ENCODE measurements at regions not wholly inside any gene's neighbourhood (a gene's known extent, or its start where the extent isn't known, plus 50 kb on each side); places are given as distances from the start of the nearest gene placed in this dataset.

GRCh38 chr6:168155193-168155592 lies 76.2 kb upstream of the FRMD1 start:
- no peak for DNase-seq

- DNase-seq = no peak
Observed at GRCh38 chr6:168154263-168154917, 75.4 kb upstream of the FRMD1 start.

- DNase-seq = no peak
Observed at GRCh38 chr6:168153553-168153952, 74.5 kb upstream of the FRMD1 start.

GRCh38 chr6:168152980-168153379 lies 74.0 kb upstream of the FRMD1 start:
- DNase-seq = no peak

GRCh38 chr6:168152306-168152963 lies 73.4 kb upstream of the FRMD1 start:
- no peak for DNase-seq

- DNase-seq = no peak
Observed at GRCh38 chr6:168150551-168151320, 71.7 kb upstream of the FRMD1 start.

- DNase-seq = no peak
Observed at GRCh38 chr6:168149015-168149414, 70.0 kb upstream of the FRMD1 start.

GRCh38 chr6:168148231-168148849 lies 69.3 kb upstream of the FRMD1 start:
- DNase-seq = no peak

GRCh38 chr6:168147205-168147738 lies 68.3 kb upstream of the FRMD1 start:
- DNase-seq = peak; percentile 18 to 60

GRCh38 chr6:168145747-168146596 lies 67.0 kb upstream of the FRMD1 start:
- no peak for DNase-seq

- DNase-seq = no peak
Observed at GRCh38 chr6:168139121-168139520, 60.1 kb upstream of the FRMD1 start.

- no peak for DNase-seq
Observed at GRCh38 chr6:168138436-168138835, 59.4 kb upstream of the FRMD1 start.

GRCh38 chr6:168137024-168137423 lies 58.0 kb upstream of the FRMD1 start:
- no peak for DNase-seq

GRCh38 chr6:168136622-168137021 lies 57.6 kb upstream of the FRMD1 start:
- no peak for DNase-seq

- DNase-seq = no peak
Observed at GRCh38 chr6:168136001-168136400, 57.0 kb upstream of the FRMD1 start.

GRCh38 chr6:168134560-168135201 lies 55.7 kb upstream of the FRMD1 start:
- no peak for DNase-seq

GRCh38 chr6:168133687-168134559 lies 54.9 kb upstream of the FRMD1 start:
- peak in 1 of 2 experiments; percentile 16 for DNase-seq

- DNase-seq = no peak
Observed at GRCh38 chr6:168133168-168133561, 54.2 kb upstream of the FRMD1 start.

- DNase-seq = no peak
Observed at GRCh38 chr6:168132531-168133167, 53.6 kb upstream of the FRMD1 start.

Data from NCI-H187 (cell line).